ENCODE measurements at regions not wholly inside any gene's neighbourhood (a gene's known extent, or its start where the extent isn't known, plus 50 kb on each side); places are given as distances from the start of the nearest gene placed in this dataset.

DNA sequence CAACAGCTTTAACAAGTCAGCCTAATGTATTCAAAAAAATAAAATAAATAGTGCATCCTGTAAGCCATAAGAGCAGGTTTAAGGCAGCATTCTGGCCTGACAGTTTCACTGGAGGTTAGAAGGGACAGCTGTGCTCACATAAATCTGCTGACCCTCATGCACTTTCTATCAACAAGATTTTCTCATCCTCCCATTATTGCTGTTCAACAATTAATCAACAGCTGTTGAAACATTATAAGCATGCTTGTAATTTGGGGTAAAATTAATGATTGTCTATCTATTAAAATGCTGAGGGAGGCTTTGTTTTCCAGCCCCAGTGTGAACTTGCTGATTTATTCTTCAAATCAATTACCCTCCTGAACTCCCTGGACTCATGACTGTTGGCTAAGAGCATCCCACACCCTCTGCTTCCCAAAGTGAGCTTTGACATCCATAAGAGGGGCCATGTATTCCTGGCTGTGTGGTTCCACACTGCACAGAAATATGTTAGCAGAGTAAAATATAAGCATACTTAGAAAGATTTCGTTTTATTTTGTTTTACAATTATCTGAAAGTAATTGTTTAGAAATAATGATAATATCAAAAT lies 492.4 kb downstream of the EFNB2 start:
- TF ChIP-seq, protein P1, sequence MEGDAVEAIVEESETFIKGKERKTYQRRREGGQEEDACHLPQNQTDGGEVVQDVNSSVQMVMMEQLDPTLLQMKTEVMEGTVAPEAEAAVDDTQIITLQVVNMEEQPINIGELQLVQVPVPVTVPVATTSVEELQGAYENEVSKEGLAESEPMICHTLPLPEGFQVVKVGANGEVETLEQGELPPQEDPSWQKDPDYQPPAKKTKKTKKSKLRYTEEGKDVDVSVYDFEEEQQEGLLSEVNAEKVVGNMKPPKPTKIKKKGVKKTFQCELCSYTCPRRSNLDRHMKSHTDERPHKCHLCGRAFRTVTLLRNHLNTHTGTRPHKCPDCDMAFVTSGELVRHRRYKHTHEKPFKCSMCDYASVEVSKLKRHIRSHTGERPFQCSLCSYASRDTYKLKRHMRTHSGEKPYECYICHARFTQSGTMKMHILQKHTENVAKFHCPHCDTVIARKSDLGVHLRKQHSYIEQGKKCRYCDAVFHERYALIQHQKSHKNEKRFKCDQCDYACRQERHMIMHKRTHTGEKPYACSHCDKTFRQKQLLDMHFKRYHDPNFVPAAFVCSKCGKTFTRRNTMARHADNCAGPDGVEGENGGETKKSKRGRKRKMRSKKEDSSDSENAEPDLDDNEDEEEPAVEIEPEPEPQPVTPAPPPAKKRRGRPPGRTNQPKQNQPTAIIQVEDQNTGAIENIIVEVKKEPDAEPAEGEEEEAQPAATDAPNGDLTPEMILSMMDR (IDR thresholded peaks at IDR 0.05) = no peak
- no peaks in the 10 kb centered on the region for H3K4me1 Mint-ChIP-seq (ENCODE audit: low read depth)
- H3K27me3 Mint-ChIP-seq = no peaks in the 10 kb centered on the region
- intact Hi-C loops (cut with micrococcal nuclease) = no loop called here
- ChIA-PET CTCF (interaction anchor here (0.6 kb wide), 1 partner anchor 201 kb away, joined by 3 read pairs; no protein-coding TSS in a partner anchor), POLR2A (no interaction called here)
- H3K9me3 Mint-ChIP-seq = no peaks in the 10 kb centered on the region
- H3K27ac Mint-ChIP-seq = no peak overlapping the region
- ATAC-seq (no peak), DNase-seq (no peak)
- H3K36me3 Mint-ChIP-seq (ENCODE audit: low read depth) = no peaks in the 10 kb centered on the region
- no peak overlapping the region for H3K4me3 Mint-ChIP-seq

DNA sequence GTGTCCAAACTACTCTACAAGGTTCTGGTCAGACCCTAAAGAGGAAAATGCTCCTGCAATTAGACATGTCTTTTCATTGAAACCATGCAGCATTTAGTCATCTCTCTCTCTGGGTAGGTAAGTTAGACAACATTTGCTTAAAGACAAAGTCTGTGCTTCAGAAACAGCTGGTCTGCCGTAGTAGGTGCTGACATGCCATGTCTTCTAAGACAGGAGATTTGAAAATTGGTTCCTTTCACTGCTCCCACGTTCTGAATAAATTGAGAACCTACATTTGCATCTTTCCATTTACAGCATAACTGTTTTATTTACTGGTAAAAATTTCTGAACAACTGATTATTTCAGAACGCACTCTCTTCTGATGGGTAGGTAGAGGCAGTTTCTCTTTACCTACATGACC lies 494.0 kb downstream of the EFNB2 start:
- Mint-ChIP-seq H3K4me3 (no peak overlapping the region), H3K9me3 (no peaks in the 10 kb centered on the region), H3K27me3 (no peaks in the 10 kb centered on the region), H3K36me3 (ENCODE audit: low read depth) (no peaks in the 10 kb centered on the region), H3K4me1 (ENCODE audit: low read depth) (no peaks in the 10 kb centered on the region), H3K27ac (no peak overlapping the region)
- TF ChIP-seq, protein P1 (IDR thresholded peaks at IDR 0.05) = no peak
- ChIA-PET CTCF (no interaction called here), POLR2A (no interaction called here)
- intact Hi-C loops (cut with micrococcal nuclease) = no loop called here
- ATAC-seq = no peak
- DNase-seq = no peak

DNA sequence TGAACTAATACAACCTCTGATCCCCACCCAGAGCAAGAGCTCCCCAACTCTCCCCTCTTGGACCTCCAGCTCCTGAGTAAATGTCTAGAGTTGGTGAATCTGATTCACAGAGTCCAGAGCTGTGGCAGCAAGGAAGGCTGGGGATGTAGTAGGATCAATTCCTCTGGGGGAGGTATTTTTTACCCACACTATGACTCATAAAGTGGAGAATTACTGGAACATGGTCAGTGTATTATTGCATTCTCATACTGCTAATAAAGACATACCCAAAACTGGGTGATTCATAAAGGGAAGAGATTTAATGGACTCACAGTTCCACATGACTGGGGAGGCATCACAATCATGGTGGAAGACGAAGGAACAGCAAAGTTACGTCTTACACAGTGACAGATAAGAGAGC lies 496.7 kb downstream of the EFNB2 start:
- Mint-ChIP-seq H3K4me1 (ENCODE audit: low read depth) (no peaks in the 10 kb centered on the region), H3K9me3 (no peaks in the 10 kb centered on the region)
- TF ChIP-seq, protein P1 (IDR thresholded peaks at IDR 0.05) = no peak

DNA sequence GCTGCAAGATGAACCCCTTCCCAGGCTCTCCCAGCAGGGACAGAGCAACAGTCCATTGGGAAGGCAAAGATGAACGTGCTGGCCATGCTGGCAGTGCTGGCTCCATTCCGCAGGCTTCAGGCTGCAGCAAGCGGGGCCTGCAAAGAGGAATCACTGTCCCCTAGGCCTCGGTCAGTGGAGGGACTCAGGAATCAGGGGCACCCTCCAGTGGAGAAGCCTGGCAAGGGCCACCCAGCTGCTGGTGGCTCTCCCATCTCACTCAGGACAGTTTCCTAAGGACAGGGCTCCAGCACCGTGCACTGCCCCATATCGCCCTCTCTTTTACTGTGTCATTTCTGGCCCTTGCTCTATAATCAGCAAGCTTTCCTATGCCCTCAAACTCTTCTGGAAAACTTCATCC lies 498.6 kb downstream of the EFNB2 start:
- POLR2A ChIA-PET = no interaction called here
- intact Hi-C loops (cut with micrococcal nuclease) = no loop called here
- Mint-ChIP-seq H3K4me1 (ENCODE audit: low read depth) (no peaks in the 10 kb centered on the region), H3K9me3 (no peaks in the 10 kb centered on the region), H3K36me3 (ENCODE audit: low read depth) (no peaks in the 10 kb centered on the region), H3K27me3 (peaks cover 2% of the 10 kb centered on the region), H3K4me3 (no peak overlapping the region), H3K27ac (no peak overlapping the region)
- CTCF ChIA-PET = no interaction called here
- TF ChIP-seq, protein P1 (IDR thresholded peaks at IDR 0.05) = no peak
- no peak for DNase-seq
- ATAC-seq = no peak

More for the DNA sequence above, 496.7 kb downstream of the EFNB2 start:
- DNase-seq (no peak), ATAC-seq (no peak)
- H3K27ac Mint-ChIP-seq = no peak overlapping the region
- no peaks in the 10 kb centered on the region for H3K36me3 Mint-ChIP-seq (ENCODE audit: low read depth)
- CTCF ChIA-PET = no interaction called here
- POLR2A ChIA-PET = no interaction called here
- H3K4me3 Mint-ChIP-seq = no peak overlapping the region
- intact Hi-C loops (cut with micrococcal nuclease) = no loop called here
- peaks cover 2% of the 10 kb centered on the region for H3K27me3 Mint-ChIP-seq

DNA sequence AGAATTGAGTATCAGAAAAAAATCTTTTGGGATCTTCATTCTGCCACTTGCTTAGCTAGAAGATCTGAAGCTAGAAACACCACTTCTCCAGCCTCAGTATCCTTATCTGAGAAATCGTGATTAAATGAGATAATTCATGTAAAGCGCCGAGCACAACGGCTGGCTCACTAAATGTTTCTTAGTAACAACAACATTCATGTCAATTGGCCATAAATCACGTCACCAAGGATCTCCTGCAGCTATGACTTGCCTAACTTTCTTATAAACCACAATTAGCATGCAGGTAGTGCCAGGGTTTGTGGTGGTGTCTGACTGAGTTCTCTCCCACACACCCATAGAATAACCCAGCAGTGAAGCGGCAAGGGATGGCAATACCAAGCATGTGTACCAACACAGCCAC lies 501.3 kb downstream of the EFNB2 start:
- no peak overlapping the region for H3K4me3 Mint-ChIP-seq
- TF ChIP-seq, protein P1 (IDR thresholded peaks at IDR 0.05) = no peak
- H3K27ac Mint-ChIP-seq = no peak overlapping the region
- ChIA-PET CTCF (no interaction called here), POLR2A (no interaction called here)
- no peak for DNase-seq
- no peaks in the 10 kb centered on the region for H3K9me3 Mint-ChIP-seq
- peaks cover 2% of the 10 kb centered on the region for H3K27me3 Mint-ChIP-seq
- intact Hi-C loops (cut with micrococcal nuclease) = no loop called here
- no peaks in the 10 kb centered on the region for H3K4me1 Mint-ChIP-seq (ENCODE audit: low read depth)
- H3K36me3 Mint-ChIP-seq (ENCODE audit: low read depth) = no peaks in the 10 kb centered on the region
- ATAC-seq = no peak

All from activated CD8-positive, alpha-beta T cell treated with anti-CD3 and anti-CD28 coated beads for 36 hours (primary cell).